HG03439 (cell line): ENCODE measurements at regions not wholly inside any gene's neighbourhood (a gene's known extent, or its start where the extent isn't known, plus 50 kb on each side); places are given as distances from the start of the nearest gene placed in this dataset.

ENCODE experiments used
- ATAC-seq: cut with Tn5 transposase; IDR thresholded peaks from one replicate; pipeline ENCODE4 v1.9.1; 2021; ENCODE audit warnings: mild to moderate bottlenecking, moderate library complexity; ENCODE audit not compliant: unreplicated experiment

- ATAC-seq = no peak
Observed at GRCh38 chr2:12300019-12300602, 416.6 kb upstream of the TRIB2 start.

DNA sequence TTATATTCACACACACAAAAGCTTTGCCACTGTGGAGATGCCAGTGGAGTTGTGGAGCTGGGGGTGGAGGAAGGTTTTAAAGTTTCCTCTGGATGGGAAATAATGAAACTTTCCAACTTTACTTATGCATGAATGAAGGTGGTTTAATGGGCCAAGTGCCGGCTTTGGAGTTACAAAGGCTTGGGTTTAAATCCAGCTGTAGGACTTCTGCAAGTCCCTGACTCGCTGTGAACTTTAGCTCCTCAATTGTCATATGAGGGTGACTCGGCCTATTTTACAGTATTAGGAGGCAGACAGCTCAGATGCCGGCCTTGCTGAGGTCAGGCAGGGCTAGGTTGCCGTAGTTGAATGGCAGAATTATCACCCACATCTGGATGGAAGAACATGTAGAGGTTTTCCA is 415.8 kb upstream of the TRIB2 start:
- no peak for ATAC-seq

DNA sequence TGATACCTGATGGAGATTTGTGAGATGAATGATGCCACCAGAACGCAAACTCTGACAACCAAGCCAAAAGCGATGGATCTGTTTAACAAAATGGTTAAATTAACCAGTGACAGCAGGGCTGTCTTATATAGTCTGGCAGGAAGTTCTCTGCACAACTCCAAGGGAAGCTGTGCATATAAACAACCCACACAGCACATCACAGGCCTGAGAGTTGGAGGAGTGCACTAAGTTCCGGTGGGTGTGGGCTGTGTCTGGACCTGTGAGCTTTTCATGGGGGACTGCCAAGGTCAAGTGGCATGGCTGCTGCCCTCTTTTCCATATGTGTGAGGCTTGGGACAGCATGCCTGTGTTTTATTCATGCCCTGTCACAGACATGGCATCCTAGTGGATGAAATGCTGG is 414.6 kb upstream of the TRIB2 start:
- no peak for ATAC-seq

GRCh38 chr2:12302691-12303090 is 414.0 kb upstream of the TRIB2 start:
- ATAC-seq = no peak

DNA sequence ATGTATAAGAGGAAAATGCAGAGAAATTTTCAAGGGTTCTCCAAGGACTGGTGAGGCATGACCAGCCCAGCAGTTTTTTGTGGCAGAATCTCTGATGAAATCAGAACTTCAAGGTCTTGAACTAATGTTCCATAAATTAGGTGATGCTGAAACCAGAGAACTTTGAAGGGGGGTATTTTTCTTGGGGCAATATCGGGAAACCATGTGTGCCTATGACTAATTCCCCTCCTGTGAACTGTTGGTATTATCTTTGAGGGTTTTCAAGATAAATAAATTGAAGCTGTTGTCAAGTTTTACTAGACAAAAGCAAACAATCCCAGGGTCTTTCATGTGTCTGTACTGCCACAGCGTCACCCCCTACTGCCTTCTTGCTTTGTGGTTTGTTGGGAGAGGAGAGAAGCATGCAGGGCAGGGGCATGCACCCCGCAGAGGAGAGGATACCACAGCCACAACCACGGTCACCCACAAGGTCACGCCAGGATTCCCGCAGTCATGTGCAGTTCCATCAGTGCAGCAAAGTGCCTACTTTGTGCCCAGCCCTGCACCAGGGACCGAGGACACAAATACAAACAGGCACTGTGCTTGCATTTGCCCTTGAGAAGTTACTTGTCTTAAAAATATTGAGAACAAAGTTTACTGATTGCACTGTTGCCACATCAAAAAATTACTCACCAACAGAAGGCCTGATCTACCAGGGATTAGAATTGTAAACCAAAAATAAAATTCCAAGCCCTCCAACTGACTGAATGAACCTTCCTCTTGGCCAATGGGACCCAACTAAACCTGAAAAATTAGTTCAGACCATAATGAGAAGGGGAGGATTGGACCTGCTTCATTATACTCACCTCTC is 413.3 kb upstream of the TRIB2 start:
- ATAC-seq = no peak

DNA sequence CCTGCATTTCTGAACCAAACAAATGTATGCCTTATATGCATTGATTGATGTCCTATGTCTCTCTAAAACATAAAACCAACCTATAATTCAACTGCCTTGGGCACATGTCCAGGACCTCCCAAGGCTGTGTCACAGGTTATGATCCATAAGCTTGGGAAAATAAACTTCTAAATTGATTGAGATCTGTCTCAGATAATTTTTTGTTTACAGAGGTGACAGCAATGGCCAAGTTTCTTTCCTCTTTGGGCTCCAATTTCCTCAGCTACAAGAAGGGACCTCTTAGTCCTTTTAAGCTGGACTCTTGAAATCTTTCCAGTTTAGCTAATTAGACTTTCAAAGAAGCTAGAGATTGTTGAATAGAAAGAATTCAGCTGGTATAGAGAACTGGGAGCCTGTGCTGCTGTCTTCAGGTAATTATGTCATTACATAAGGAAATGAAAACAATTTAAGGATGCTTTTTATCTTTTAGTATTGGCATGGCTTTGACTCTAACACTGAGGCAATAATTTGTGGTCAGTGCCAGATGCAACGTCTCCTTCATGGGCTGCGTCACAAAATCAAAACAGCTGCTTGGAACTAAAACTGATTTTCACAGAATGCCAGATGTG is 412.1 kb upstream of the TRIB2 start:
- ATAC-seq = no peak

- no peak for ATAC-seq
Observed at GRCh38 chr2:12305931-12306330, 410.8 kb upstream of the TRIB2 start.

- no peak for ATAC-seq
Observed at GRCh38 chr2:12310399-12310798, 406.3 kb upstream of the TRIB2 start.

GRCh38 chr2:12313445-12314126 is 403.1 kb upstream of the TRIB2 start:
- no peak for ATAC-seq

- no peak for ATAC-seq
Observed at GRCh38 chr2:12314127-12314760, 402.5 kb upstream of the TRIB2 start.

DNA sequence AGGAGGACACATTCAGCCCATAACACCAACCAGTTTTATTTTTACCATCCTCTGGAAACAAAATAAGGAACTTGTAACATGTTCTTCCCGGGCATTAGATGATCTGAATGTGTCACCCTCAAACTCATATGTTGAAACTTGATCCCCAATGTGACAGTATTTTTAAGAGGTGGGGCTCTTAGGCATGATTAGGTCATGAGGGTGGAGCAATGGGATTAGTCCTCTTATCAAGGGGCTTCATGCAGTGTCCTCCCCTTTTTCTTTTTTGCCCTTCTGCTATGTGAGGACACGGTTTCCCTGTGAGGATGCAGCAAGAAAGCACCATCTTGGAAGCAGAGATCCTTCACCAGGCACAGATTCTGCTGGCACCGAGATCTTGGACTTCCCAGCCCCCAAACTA is 401.5 kb upstream of the TRIB2 start:
- ATAC-seq = no peak

- no peak for ATAC-seq
Observed at GRCh38 chr2:12316476-12316875, 400.3 kb upstream of the TRIB2 start.

GRCh38 chr2:12317286-12317685 is 399.4 kb upstream of the TRIB2 start:
- ATAC-seq = no peak

DNA sequence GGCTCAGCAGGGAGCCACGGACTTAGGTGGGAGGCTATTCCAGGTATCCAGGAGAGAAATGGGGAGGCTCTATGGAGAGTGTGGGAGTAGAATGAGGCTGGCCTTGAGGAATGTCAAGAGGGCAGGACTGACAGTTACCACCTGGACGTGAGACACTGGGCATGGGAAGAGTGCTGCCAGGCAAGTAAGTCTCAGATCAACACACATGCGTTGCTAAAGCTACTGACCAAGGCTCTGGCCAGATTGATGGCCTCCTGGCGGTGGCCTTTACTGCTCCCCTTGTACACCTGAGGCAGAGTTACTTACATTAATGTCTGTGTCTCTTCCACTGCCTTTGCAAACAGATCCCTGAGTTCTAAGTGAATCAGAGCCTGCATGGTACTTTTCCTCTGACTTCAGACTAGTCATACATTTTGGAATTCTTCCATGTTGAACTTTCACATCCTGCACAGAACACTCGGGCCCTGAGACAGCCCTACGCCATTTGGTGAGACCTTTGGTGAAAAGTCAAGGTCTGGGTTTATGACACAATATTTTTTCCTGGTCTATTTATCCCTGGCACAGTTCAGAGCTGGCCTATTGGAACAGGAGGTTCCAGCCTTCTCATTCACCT is 398.8 kb upstream of the TRIB2 start:
- ATAC-seq = no peak

- no peak for ATAC-seq
Observed at GRCh38 chr2:12318427-12319057, 398.2 kb upstream of the TRIB2 start.

DNA sequence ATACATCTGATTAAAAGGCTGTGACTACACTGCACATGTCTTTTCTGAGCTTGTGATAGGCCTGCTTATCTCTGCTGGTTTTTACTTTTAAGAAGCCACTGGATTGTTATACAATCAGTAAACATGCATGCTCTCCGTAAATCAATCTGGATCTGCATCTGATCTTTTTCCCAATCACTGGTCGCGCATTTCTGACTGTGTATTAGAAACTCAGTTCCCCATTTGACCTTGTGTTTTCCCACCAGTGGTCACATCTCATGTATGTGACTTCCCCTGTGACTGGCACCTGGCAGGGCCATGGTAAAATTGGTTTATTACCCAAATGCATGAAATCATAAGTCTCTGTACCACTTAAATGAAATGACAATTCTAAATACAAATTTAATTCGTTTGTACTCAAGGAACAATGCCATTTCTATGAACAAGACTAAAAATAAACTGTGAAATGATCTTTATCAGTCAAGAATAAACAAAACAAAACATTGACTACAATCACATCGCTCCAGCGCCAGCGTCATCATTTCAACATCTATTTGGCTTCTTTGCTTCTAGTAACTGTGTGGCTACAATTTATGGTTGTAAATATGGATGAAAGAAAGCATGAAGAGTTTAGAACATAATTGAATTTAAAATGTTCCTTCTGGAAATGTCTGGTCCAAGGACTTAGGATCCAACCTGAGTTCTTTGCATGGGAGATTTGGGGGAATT is 396.6 kb upstream of the TRIB2 start:
- no peak for ATAC-seq

GRCh38 chr2:12320991-12321641 is 395.6 kb upstream of the TRIB2 start:
- ATAC-seq = no peak

- ATAC-seq = no peak
Observed at GRCh38 chr2:12321886-12322285, 394.9 kb upstream of the TRIB2 start.

DNA sequence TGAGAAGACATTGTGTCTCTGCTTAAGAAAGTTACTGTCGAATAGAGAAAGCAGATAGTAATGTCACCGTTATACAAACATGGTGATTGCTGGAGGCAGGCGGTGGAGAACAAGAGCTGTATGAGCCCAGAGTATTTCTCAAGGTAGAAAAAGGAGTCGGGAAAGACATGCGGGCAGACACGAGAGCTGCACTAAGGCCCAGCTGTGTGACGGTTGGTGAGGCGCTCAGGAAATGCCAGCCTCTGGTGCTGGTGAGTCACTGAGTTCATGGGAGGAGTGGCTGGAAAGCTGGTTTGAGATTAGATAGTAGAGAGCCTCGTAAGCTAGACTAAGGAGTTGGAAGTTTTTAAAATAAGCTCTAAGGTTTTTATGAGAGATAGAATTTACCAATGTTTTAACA is 390.9 kb upstream of the TRIB2 start:
- no peak for ATAC-seq
